DMS79 (cell line): ENCODE measurements at regions not wholly inside any gene's neighbourhood (a gene's known extent, or its start where the extent isn't known, plus 50 kb on each side); places are given as distances from the start of the nearest gene placed in this dataset.
"Not testable (repeated sequence)": the region's sequence is repeated elsewhere in the genome, so short reads cannot be mapped to it uniquely, and the experiment has no call there.

Source experiments
- DNase-seq: peaks from one replicate; lab custom pipeline; 2025; lab: John Stamatoyannopoulos, UW

DNA sequence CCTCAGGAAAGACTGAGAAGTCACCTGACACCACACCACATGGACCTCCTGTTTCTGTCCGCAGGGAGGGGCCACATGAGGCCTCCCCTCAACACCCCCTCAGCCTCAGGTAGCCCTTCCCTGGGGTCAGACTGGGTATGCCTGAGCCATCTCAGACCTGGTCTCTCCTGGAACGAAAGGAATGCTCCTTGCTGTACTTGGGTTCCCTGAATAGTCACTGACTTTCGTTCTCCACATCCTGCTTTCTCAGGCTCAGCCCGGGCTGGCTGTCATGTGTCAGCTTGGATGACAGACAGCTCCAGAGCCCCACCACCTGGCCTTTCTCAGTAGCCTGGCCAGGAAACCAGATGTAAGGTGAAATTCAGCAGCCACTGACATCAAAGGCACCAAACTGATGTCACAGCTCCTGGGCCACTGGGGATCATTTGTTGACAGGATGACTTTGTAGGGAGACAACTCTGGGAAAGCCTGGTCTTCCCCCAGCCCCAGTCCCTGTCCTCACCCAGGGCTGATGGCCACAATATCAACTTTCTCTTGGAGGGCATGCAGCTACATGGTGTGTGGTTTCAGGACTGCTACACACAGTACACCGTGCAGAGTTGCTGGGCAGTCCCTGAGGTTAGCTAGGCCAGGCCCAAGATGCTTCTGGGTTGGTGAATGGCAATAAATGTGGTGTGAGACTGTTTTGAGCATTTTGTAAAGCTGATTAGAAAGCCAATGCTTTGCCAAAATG is 141.4 kb upstream of the MRPS22 start:
- no peak for DNase-seq

DNA sequence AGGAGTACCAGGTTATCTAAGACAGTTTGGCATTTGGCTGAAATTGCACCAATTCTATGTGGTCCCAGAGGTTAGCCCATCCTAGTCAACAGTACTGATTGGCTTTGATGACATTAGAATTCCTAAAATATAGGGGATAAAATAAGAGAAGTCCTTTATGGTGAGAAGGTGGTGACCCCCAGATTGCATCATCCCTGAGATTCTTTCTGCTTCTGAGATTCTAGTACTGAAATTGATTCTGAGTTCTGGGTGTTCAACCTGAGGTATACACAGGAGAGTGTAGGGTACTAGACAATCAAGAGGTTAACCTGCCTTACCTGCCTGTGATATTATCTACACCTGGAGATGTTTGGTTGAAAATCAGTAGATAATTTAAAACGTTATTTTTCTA is 140.9 kb upstream of the MRPS22 start:
- DNase-seq, result no peak

DNA sequence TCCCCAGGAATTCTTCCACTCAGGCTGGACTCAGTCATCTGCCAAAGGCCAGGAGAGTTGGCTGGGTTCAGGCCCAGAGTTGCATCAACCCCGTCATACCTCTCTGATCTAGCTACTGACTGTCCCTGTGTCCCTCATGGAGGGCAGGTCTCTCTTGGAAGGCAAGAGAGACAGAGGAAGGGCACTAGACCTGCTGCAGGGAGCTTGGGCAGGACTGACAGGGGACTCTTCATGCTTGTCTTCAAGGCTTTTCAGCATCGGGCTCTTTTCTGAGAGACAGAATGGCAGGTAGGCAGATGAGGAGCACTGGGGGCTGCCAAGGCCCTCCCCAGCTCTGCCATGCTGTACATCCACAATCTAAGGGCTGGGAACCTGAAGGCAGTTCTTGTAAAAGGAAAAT is 140.1 kb upstream of the MRPS22 start:
- DNase-seq, result no peak

DNA sequence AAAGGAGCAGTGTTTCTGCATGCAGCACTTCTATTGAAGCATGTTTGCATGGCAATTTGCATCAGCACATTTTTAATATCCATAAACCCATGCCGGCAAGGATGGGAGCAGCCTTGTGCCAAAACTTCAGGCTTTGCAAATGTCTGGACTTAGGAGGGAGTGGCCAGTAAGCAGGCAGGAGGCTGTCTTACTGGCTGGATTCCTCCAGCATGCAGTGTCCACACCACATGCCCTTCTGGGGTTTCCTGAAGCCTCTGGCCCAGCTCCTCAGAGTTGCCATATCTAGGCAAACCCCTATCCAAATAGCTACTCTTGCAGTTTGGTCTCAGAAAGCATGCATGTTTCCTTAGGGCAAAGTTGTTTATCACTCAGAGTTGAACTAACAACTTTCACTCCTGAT is 139.1 kb upstream of the MRPS22 start:
- no peak for DNase-seq

DNA sequence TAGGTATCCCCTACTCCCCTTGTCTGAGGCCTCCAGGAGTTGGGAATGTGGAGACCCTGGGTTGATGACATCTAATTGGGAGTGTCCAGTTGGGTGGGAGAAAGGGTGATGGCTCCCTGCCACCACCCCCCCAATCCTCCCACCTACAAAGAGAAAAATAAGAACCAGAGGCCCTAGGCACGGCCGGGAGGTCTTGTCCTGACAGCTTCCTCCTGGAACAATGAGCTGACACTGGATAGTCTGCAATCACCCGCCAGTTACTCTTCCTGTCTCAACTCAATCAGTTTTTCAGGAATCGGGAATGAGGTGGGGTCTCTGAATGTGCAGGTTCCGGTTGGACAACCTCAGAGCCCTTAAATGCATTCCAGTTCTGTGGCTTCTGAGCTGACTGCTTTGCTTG is 129.9 kb upstream of the MRPS22 start:
- DNase-seq, result no peak

- DNase-seq, result no peak
Measured at GRCh38 chr3:139216958-139217357, 126.9 kb upstream of the MRPS22 start.

DNA sequence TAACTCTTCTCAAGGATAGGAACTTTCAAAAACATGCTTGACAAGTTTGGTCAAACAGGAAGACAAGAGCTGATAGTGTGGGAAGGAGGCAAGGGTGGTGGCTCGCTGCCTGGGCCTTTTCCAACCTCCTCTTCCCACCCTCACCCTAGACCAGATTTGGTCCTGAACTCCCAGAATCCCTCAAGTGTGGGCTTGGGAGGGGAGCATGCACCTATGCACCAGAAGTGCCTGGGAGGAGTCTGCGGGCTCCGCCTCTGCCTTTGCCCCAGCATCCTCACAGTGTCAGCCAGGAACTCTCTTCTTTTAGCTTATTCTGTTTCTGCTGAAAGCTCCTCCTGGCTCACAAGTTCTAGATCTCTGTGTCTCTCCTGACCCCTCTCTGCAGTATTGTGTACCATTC is 126.2 kb upstream of the MRPS22 start:
- DNase-seq, result no peak

DNA sequence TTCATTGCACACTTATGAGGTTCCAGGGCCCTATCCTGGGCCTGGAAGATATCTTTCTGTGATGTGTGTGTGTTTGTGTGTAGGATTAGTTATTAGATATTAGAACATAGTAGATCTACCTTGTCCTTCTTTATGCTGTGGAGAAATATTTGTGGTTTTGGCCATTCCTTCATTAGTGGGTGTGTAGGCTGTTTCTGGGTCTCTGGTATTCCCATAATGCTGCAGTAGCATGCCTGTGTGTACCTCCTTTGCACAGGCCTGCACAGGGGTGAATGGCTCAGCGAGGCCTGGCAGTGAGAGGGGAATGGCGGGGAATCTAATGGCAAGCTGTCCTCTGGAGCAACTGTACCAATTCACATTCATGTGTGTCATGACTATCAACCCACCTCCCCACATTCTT is 125.8 kb upstream of the MRPS22 start:
- DNase-seq, result no peak

GRCh38 chr3:139219463-139219862 is 124.4 kb upstream of the MRPS22 start:
- DNase-seq, result no peak

DNA sequence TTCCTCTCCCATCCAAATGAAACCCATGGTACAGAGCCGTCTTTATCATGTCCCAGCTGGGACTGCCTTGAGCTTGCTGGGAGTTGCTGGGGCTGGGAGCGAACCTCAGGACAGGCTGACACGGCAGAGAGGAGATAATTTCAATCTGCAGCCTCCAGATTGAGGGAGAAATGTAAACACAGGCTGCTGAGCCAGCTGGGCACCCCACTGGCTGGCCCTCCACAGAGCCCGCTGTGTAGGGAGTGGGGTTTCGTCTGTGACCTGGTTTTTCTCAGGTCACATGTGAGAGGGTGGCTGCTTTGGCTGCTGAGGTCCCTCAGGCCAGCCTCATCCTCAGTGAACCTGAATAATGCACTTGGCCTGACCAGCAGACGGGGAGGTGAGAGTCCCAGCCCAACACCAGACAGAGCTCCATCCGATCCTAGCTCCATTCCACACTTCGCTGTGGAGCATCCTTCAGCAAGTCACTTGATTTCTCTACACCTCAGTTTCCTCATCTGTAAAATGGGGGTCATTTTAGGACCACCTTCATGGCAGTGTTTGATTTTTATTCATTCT is 121.6 kb upstream of the MRPS22 start:
- no peak for DNase-seq

GRCh38 chr3:139225548-139225947 is 118.3 kb upstream of the MRPS22 start:
- no peak for DNase-seq

GRCh38 chr3:139226731-139227130 is 117.1 kb upstream of the MRPS22 start:
- no peak for DNase-seq

DNA sequence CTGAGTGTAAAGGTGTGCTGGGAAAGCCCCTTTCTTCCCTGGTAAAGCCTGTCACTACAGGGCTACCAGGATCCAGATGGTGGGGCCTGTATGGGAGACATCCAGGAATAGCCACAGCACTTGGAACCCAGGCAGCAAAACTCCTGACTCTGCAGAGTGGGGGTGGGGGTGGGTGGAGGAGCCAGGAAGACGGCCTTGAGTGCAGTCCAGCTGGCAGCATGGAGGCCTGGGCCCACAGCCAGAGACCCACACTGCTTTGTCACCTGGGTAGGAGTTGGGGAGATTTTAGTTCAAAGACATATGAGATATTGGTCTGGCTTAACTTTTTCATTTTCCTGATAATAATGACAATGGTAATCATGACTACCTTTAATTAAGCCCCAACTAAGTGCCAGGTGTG is 116.7 kb upstream of the MRPS22 start:
- DNase-seq, result no peak

DNA sequence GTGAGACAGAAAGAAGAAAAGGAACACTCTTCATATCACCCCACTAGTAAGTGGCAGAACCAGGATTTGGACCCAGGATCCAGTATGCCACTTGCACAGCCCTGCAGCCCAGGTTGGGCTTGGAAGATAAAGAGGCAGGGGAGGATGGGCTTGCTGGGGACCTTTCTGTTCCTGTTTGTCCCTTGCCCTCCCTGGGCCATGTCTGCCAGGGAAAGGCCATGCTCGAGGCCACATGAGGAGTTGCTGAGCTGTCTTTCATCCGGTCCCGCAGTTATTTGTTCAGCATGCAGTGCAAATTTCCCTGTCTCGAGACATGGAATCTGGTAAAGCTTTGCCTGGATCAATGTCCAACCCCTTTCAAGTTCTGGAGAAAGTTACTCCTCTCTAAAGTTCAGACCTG is 116.0 kb upstream of the MRPS22 start:
- no peak for DNase-seq

DNA sequence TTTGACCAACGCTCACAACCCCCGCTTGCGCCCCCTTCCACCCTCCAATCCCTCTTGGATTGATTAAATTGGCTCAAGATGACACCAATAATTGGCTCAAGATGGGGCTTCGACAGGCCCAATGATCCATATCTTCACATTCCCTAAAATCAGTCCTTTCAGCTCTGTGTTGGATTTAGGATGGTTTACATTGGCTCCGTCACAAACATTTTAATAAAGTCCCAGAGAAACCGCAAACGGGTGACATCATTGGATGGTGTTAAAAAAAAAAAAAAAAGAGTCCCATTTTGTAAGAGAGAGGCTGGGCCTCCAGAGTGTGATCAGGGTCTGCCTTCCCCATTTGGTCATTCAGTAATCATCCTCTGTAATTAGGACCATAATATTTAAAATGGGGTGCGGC is 113.4 kb upstream of the MRPS22 start:
- no peak for DNase-seq

DNA sequence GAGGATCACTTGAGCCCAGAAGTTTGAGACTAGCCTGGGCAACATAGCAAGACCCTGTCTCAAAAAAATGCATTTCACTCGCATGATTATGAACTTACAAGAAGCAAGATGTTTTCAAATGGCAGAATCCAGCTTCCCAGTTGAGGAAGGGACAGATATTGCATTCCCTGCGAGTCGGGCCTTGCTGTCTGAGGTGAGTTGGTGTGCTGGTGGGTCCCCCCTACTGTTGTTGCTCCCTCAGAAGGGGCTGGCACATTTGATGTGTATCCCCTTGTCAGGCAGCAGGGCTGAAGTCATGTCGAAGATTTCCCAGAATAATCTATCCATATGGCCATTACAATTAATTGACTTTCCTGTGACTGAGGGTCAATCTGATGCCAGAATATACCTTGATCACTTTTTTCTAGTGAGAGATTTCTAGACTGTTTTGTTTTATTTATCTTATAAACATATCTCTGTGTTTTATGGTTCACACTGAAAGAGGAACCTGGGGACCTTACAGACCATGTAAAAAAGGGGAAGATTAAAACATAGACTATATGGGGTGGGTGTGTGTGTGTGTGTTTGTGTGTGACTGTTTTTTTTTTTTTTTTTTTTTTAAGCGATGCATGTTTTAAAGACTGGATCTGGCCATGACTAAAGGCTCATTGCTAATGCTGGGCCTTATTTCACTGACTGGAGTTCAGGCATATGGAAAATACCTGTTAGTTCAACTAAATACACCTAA is 112.1 kb upstream of the MRPS22 start:
- no peak for DNase-seq

GRCh38 chr3:139232341-139232740 is 111.5 kb upstream of the MRPS22 start:
- not testable (repeated sequence) for DNase-seq

- DNase-seq, result no peak
Measured at GRCh38 chr3:139234491-139234890, 109.3 kb upstream of the MRPS22 start.

- DNase-seq, result no peak
Measured at GRCh38 chr3:139235192-139235591, 108.6 kb upstream of the MRPS22 start.

GRCh38 chr3:139236336-139236735 is 107.5 kb upstream of the MRPS22 start:
- no peak for DNase-seq

- no peak for DNase-seq
Measured at GRCh38 chr3:139238281-139239030, 105.4 kb upstream of the MRPS22 start.

DNA sequence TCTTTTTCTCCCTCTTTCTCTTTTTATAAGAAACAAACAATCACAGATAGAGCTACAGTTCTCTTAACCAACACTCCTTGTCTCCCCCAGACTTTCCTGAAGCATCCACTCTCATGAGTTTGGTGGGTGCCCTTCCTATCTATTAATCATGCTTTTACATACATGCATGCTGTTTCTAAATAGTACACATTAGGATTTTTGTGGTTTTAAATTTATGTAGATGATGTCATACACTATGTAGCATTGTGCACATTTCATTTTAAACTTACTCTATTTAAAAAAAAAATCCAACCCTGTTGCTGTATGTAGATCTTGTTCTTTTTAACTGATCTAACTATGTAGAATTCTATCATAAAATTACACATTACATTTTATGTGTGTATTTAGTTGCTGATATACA is 104.3 kb upstream of the MRPS22 start:
- no peak for DNase-seq

DNA sequence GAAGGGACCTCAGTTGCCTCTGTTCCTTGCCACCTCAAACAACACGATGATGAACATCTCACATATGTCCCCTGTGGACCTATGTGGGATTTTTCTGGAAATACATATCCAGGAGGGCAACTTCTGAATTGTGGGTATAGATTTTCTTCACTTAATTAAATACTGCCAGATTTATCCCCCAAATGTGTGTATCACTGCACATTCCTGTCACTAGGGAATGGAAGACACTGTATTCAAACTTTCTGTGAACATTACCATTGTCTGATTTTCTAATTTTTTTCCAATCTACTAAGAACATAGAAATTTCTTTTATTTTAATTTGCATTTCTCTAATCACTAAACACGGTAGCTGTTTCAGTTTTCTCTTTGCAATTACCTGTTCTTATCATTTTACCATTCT is 102.0 kb upstream of the MRPS22 start:
- no peak for DNase-seq
